ENCODE measurements at regions not wholly inside any gene's neighbourhood (a gene's known extent, or its start where the extent isn't known, plus 50 kb on each side); places are given as distances from the start of the nearest gene placed in this dataset.

- DNase-seq (ENCODE audit: low read depth in 2 of 2) = no peak
Observed at GRCh38 chr4:140213749-140214148, 59.8 kb upstream of the MAML3 start.

- no peak for DNase-seq (ENCODE audit: low read depth in 2 of 2)
Observed at GRCh38 chr4:140213116-140213515, 59.1 kb upstream of the MAML3 start.

- no peak for DNase-seq (ENCODE audit: low read depth in 2 of 2)
Observed at GRCh38 chr4:140212646-140213045, 58.7 kb upstream of the MAML3 start.

- DNase-seq (ENCODE audit: low read depth in 2 of 2) = no peak
Observed at GRCh38 chr4:140212194-140212593, 58.2 kb upstream of the MAML3 start.

GRCh38 chr4:140211693-140212092 lies 57.7 kb upstream of the MAML3 start:
- no peak for DNase-seq (ENCODE audit: low read depth in 2 of 2)

GRCh38 chr4:140211161-140211560 lies 57.2 kb upstream of the MAML3 start:
- no peak for DNase-seq (ENCODE audit: low read depth in 2 of 2)

GRCh38 chr4:140208921-140209320 lies 54.9 kb upstream of the MAML3 start:
- DNase-seq (ENCODE audit: low read depth in 2 of 2) = no peak
